H9 (cell line): ENCODE measurements at regions not wholly inside any gene's neighbourhood (a gene's known extent, or its start where the extent isn't known, plus 50 kb on each side); places are given as distances from the start of the nearest gene placed in this dataset.

ENCODE experiments used
- DNase-seq: peaks from one replicate; pipeline ENCODE4 v3.0.0-alpha.2; 2017
- H2AFZ ChIP-seq: one replicate; pipeline ENCODE4 v1.6.1; 2013; ENCODE audit warnings: mild to moderate bottlenecking, low read length, control low read depth, moderate library complexity
- H2AK5ac ChIP-seq: 2 replicates; pipeline ENCODE4 v1.6.1; 2013; ENCODE audit warnings: low read length, control low read depth, mixed read lengths; ENCODE audit not compliant: insufficient read length
- H2BK120ac ChIP-seq: one replicate; pipeline ENCODE4 v1.6.1; 2013; ENCODE audit warnings: low read depth, mild to moderate bottlenecking, low read length, control low read depth, inconsistent platforms; ENCODE audit not compliant: poor library complexity, severe bottlenecking
- H2BK12ac ChIP-seq: 2 replicates; pipeline ENCODE4 v1.6.1; 2013; ENCODE audit warnings: low read length, control low read depth, mixed read lengths, low read depth; ENCODE audit not compliant: insufficient read length
- H2BK15ac ChIP-seq: 2 replicates; pipeline ENCODE4 v1.6.1; 2013; ENCODE audit warnings: low read depth, low read length, control low read depth
- H2BK20ac ChIP-seq: one replicate; pipeline ENCODE4 v1.6.1; 2013; ENCODE audit warnings: low read depth, mild to moderate bottlenecking, low read length, control low read depth, inconsistent platforms; ENCODE audit not compliant: poor library complexity, severe bottlenecking
- H2BK5ac ChIP-seq: 2 replicates; pipeline ENCODE4 v1.6.1; 2013; ENCODE audit warnings: low read length, control low read depth, mixed read lengths; ENCODE audit not compliant: insufficient read length
- H3K14ac ChIP-seq: 2 replicates; pipeline ENCODE4 v1.6.1; 2013; ENCODE audit warnings: low read length, control low read depth; ENCODE audit not compliant: insufficient read depth
- H3K18ac ChIP-seq: 2 replicates; pipeline ENCODE4 v1.6.1; 2013; ENCODE audit warnings: low read depth, mild to moderate bottlenecking, mixed read lengths, low read length, control low read depth; ENCODE audit not compliant: insufficient read length
- H3K23ac ChIP-seq: 2 replicates; pipeline ENCODE4 v1.6.1; 2013; ENCODE audit warnings: low read length, control low read depth, mixed read lengths, low read depth; ENCODE audit not compliant: insufficient read length
- H3K23me2 ChIP-seq: 2 replicates; pipeline ENCODE4 v1.6.1; 2013; ENCODE audit warnings: low read depth, mild to moderate bottlenecking, mixed read lengths, low read length, control low read depth; ENCODE audit not compliant: insufficient read length, poor library complexity, severe bottlenecking
- H3K27ac ChIP-seq: 2 replicates; pipeline ENCODE4 v1.5.1; 2013; ENCODE audit warnings: low read length, control low read depth, mixed read lengths, low read depth; ENCODE audit not compliant: insufficient read length
- H3K27me3 ChIP-seq: 2 replicates; pipeline ENCODE4 v1.6.1; 2013; ENCODE audit warnings: low read length, control low read depth, inconsistent platforms; ENCODE audit not compliant: insufficient read depth
- H3K4ac ChIP-seq: 2 replicates; pipeline ENCODE4 v1.6.1; 2013; ENCODE audit warnings: low read depth, mild to moderate bottlenecking, control low read depth, inconsistent platforms, low read length, moderate library complexity
- H3K4me1 ChIP-seq: 2 replicates; pipeline ENCODE4 v1.6.1; 2013; ENCODE audit warnings: low read length, control low read depth, inconsistent platforms; ENCODE audit not compliant: insufficient read depth
- H3K4me2 ChIP-seq: 2 replicates; pipeline ENCODE4 v1.6.1; 2013; ENCODE audit warnings: low read length, control low read depth, mixed read lengths; ENCODE audit not compliant: insufficient read length, insufficient read depth
- H3K56ac ChIP-seq: 2 replicates; pipeline ENCODE4 v1.6.1; 2013; ENCODE audit warnings: low read depth, mild to moderate bottlenecking, mixed read lengths, low read length, control low read depth; ENCODE audit not compliant: insufficient read length
- H3K79me1 ChIP-seq: 2 replicates; pipeline ENCODE4 v1.6.1; 2013; ENCODE audit warnings: low read depth, mild to moderate bottlenecking, moderate library complexity, low read length, control low read depth, inconsistent platforms; ENCODE audit not compliant: insufficient read depth, poor library complexity, severe bottlenecking
- H3K79me2 ChIP-seq: 2 replicates; pipeline ENCODE4 v1.6.1; 2013; ENCODE audit warnings: low read length, control low read depth, inconsistent platforms; ENCODE audit not compliant: insufficient read depth
- H3K9ac ChIP-seq: 2 replicates; pipeline ENCODE4 v1.6.1; 2013; ENCODE audit warnings: low read length, control low read depth, mixed read lengths; ENCODE audit not compliant: insufficient read length; ENCODE audit errors: extremely low read depth
- H3K9me3 ChIP-seq: one replicate; pipeline ENCODE4 v1.6.1; 2013; ENCODE audit warnings: low read depth, low read length, inconsistent platforms; ENCODE audit not compliant: control insufficient read depth
- H3T11ph ChIP-seq: one replicate; pipeline ENCODE4 v1.6.1; 2013; ENCODE audit warnings: mild to moderate bottlenecking, low read length, control low read depth, inconsistent platforms
- H4K20me1 ChIP-seq: one replicate; pipeline ENCODE4 v1.6.1; 2013; ENCODE audit not compliant: control insufficient read depth, insufficient read length, insufficient read depth
- H4K5ac ChIP-seq: 2 replicates; pipeline ENCODE4 v1.6.1; 2013; ENCODE audit warnings: low read depth, mild to moderate bottlenecking, mixed read lengths, low read length, control low read depth; ENCODE audit not compliant: insufficient read length
- H4K8ac ChIP-seq: replicated peaks from 2 replicates; pipeline ENCODE4 v1.6.1; 2013; ENCODE audit warnings: low read length, control low read depth, mixed read lengths, low read depth; ENCODE audit not compliant: insufficient read length
- H4K91ac ChIP-seq: 2 replicates; pipeline ENCODE4 v1.6.1; 2013; ENCODE audit warnings: low read depth, mild to moderate bottlenecking, moderate library complexity, mixed read lengths, low read length, control low read depth; ENCODE audit not compliant: insufficient read length
- H3K27ac Mint-ChIP-seq, 3 experiments: 2 replicates in 2 of 3; 3 replicates in 1 of 3; pipeline ENCODE4 v1.8.0; 2020 to 2021; ENCODE audit warnings: mixed read lengths in 3 of 3, mild to moderate bottlenecking in 1 of 3, moderate library complexity in 1 of 3
- H3K27me3 Mint-ChIP-seq: 2 replicates; pipeline ENCODE4 v1.8.0; 2021; ENCODE audit warnings: low read depth, mild to moderate bottlenecking, moderate library complexity, mixed read lengths
- H3K36me3 Mint-ChIP-seq, 3 experiments: 2 replicates in 2 of 3; 3 replicates in 1 of 3; pipeline ENCODE4 v1.8.0; 2020 to 2021; ENCODE audit warnings: low read depth in 3 of 3, mixed read lengths in 3 of 3; ENCODE audit not compliant: insufficient read depth in 1 of 3
- H3K4me1 Mint-ChIP-seq, 2 experiments: 2 replicates each; pipeline ENCODE4 v1.8.0; 2020; ENCODE audit warnings: mixed read lengths in 2 of 2
- H3K4me3 Mint-ChIP-seq, 2 experiments: 2 replicates in 1 of 2; 3 replicates in 1 of 2; pipeline ENCODE4 v1.8.0; 2020 to 2021; ENCODE audit warnings: mild to moderate bottlenecking in 2 of 2, mixed read lengths in 2 of 2, moderate library complexity in 1 of 2
- H3K9me3 Mint-ChIP-seq, 2 experiments: 2 replicates in 1 of 2; 3 replicates in 1 of 2; pipeline ENCODE4 v1.8.0; 2020; ENCODE audit warnings: mild to moderate bottlenecking in 2 of 2, mixed read lengths in 2 of 2, moderate library complexity in 1 of 2
- CTCF ChIP-seq: fragments of 200-600 bp; sonication (generic); conservative IDR thresholded peaks from 3 replicates; pipeline ENCODE4 v1.8.0; 2021; ENCODE audit warnings: antibody characterized with exemption, mild to moderate bottlenecking
- WGBS: extraction: QIAGEN DNeasy Blood & Tissue Kit; methylation state at CpG from one replicate; pipeline ENCODE4 v1.1.7; 2013; ENCODE audit warnings: missing lambda C conversion rate, low lambda C conversion rate, mixed read lengths; ENCODE audit not compliant: insufficient read length; ENCODE audit errors: extremely low coverage; 5-methylcytosine and 5-hydroxymethylcytosine counted together

- Mint-ChIP-seq H3K36me3 (peaks cover 0 to 22% (median 4%) of the 10 kb centered on the region in 3 experiments; a peak in 3 of 7 replicates), H3K27ac (no peak overlapping the region), H3K4me3 (no peak overlapping the region), H3K9me3 (peaks cover 7 to 13% of the 10 kb centered on the region in 2 experiments), H3K4me1 (peaks cover 9 to 10% of the 10 kb centered on the region in 2 experiments), H3K27me3 (peaks cover 2% of the 10 kb centered on the region; the same call in 1 of the 2 replicates)
- no peak overlapping the region for H3K9ac ChIP-seq
- H3K79me1 ChIP-seq = no peaks in the 10 kb centered on the region
- H3K23me2 ChIP-seq = no peaks in the 10 kb centered on the region
- H2BK120ac ChIP-seq = no peak overlapping the region
- H2BK12ac ChIP-seq = no peak overlapping the region
- DNase-seq = no peak
- H3K23ac ChIP-seq = no peak overlapping the region
- no peak overlapping the region for H4K5ac ChIP-seq
- no peak overlapping the region for H2AFZ ChIP-seq
- H3K14ac ChIP-seq = no peak overlapping the region
- no peaks in the 10 kb centered on the region for H4K20me1 ChIP-seq
- H3T11ph ChIP-seq = no peak overlapping the region
- H3K9me3 ChIP-seq = no peaks in the 10 kb centered on the region
- H3K4ac ChIP-seq = no peak overlapping the region
- H3K27ac ChIP-seq = no peak overlapping the region
- no peaks in the 10 kb centered on the region for H3K79me2 ChIP-seq
- H3K27me3 ChIP-seq = no peaks in the 10 kb centered on the region
- no peak overlapping the region for H2BK20ac ChIP-seq
- H3K18ac ChIP-seq = no peak overlapping the region
- TF ChIP-seq CTCF = no peak
- WGBS = no CpG with 5 or more reads among the region's 1 CpG
- H2BK5ac ChIP-seq = no peak overlapping the region
- H2AK5ac ChIP-seq = no peak overlapping the region
- H3K4me2 ChIP-seq = no peak overlapping the region
- H3K4me1 ChIP-seq = no peaks in the 10 kb centered on the region
- no peak overlapping the region for H4K91ac ChIP-seq
- no peak overlapping the region for H4K8ac ChIP-seq
- no peak overlapping the region for H2BK15ac ChIP-seq
- no peak overlapping the region for H3K56ac ChIP-seq
Measured at GRCh38 chr6:78427386-78427785, 440.0 kb upstream of the IRAK1BP1 start.
